Activated CD4-positive, alpha-beta T cell treated with anti-CD3 and anti-CD28 coated beads, Interleukin-2, Interleukin-6, amounts not matched to agents 100 ng/mL and 50 ng/mL, durations not matched to agents 16 hours and 8 hours (primary cell): ENCODE measurements at regions not wholly inside any gene's neighbourhood (a gene's known extent, or its start where the extent isn't known, plus 50 kb on each side); places are given as distances from the start of the nearest gene placed in this dataset.
"Not testable (repeated sequence)": the region's sequence is repeated elsewhere in the genome, so short reads cannot be mapped to it uniquely, and the experiment has no call there.

Experiments
- DNase-seq: peaks from one replicate; pipeline ENCODE4 v3.0.0-alpha.2; 2020

- no peak for DNase-seq
Measured at GRCh38 chr3:61387817-61388216, 136.6 kb upstream of the FHIT start.

GRCh38 chr3:61393480-61393947 lies 142.3 kb upstream of the FHIT start:
- DNase-seq: not testable (repeated sequence)

GRCh38 chr3:61401359-61401758 lies 150.1 kb upstream of the FHIT start:
- no peak for DNase-seq

- DNase-seq: no peak
Measured at GRCh38 chr3:61407397-61407796, 154.0 kb upstream of the PTPRG start.

GRCh38 chr3:61409638-61410037 lies 151.7 kb upstream of the PTPRG start:
- no peak for DNase-seq

- not testable (repeated sequence) for DNase-seq
Measured at GRCh38 chr3:61410358-61410757, 151.0 kb upstream of the PTPRG start.

- no peak for DNase-seq
Measured at GRCh38 chr3:61411009-61411662, 150.2 kb upstream of the PTPRG start.

GRCh38 chr3:61414456-61414855 lies 146.9 kb upstream of the PTPRG start:
- DNase-seq: no peak

- DNase-seq: no peak
Measured at GRCh38 chr3:61415201-61415600, 146.2 kb upstream of the PTPRG start.

- no peak for DNase-seq
Measured at GRCh38 chr3:61416618-61417017, 144.8 kb upstream of the PTPRG start.

GRCh38 chr3:61417352-61417751 lies 144.0 kb upstream of the PTPRG start:
- DNase-seq: no peak

GRCh38 chr3:61420136-61420759 lies 141.1 kb upstream of the PTPRG start:
- no peak for DNase-seq

- DNase-seq: no peak
Measured at GRCh38 chr3:61422945-61423673, 138.3 kb upstream of the PTPRG start.

- DNase-seq: no peak
Measured at GRCh38 chr3:61425356-61425755, 136.0 kb upstream of the PTPRG start.

- DNase-seq: no peak
Measured at GRCh38 chr3:61429106-61429505, 132.3 kb upstream of the PTPRG start.

- DNase-seq: not testable (repeated sequence)
Measured at GRCh38 chr3:61434901-61435300, 126.5 kb upstream of the PTPRG start.

GRCh38 chr3:61435361-61435760 lies 126.0 kb upstream of the PTPRG start:
- not testable (repeated sequence) for DNase-seq

GRCh38 chr3:61438253-61439121 lies 122.9 kb upstream of the PTPRG start:
- no peak for DNase-seq

- no peak for DNase-seq
Measured at GRCh38 chr3:61439122-61439458, 122.3 kb upstream of the PTPRG start.

- DNase-seq: no peak
Measured at GRCh38 chr3:61442696-61443095, 118.7 kb upstream of the PTPRG start.

GRCh38 chr3:61443886-61444285 lies 117.5 kb upstream of the PTPRG start:
- no peak for DNase-seq

- DNase-seq: no peak
Measured at GRCh38 chr3:61444782-61445181, 116.6 kb upstream of the PTPRG start.

GRCh38 chr3:61445924-61446323 lies 115.4 kb upstream of the PTPRG start:
- no peak for DNase-seq
